ENCODE measurements at regions not wholly inside any gene's neighbourhood (a gene's known extent, or its start where the extent isn't known, plus 50 kb on each side); places are given as distances from the start of the nearest gene placed in this dataset.

- TF ChIP-seq CTCF (IDR thresholded peaks at IDR 0.05) (no peak), FOXJ3 (CRISPR knock-in tag; IDR thresholded peaks at IDR 0.05) (no peak), GABPA (IDR thresholded peaks at IDR 0.05; ENCODE audit: low read depth) (no peak), CHD2 (IDR thresholded peaks at IDR 0.05; ENCODE audit: low read length, partially characterized antibody) (no peak)
Measured at GRCh38 chr10:29797616-29798015, 162.8 kb upstream of the SVIL start.

Data from SK-N-SH (cell line).